HG03457 (cell line): ENCODE measurements at regions not wholly inside any gene's neighbourhood (a gene's known extent, or its start where the extent isn't known, plus 50 kb on each side); places are given as distances from the start of the nearest gene placed in this dataset.
"Not testable (repeated sequence)": the region's sequence is repeated elsewhere in the genome, so short reads cannot be mapped to it uniquely, and the experiment has no call there.

Experiments used
- ATAC-seq: cut with Tn5 transposase; IDR thresholded peaks from one replicate; pipeline ENCODE4 v1.9.1; 2021; ENCODE audit warnings: moderate number of reproducible peaks; ENCODE audit not compliant: unreplicated experiment

GRCh38 chr11:19418221-19418620 is 177.5 kb upstream of the E2F8 start:
- no peak for ATAC-seq

GRCh38 chr11:19412070-19412469 is 171.3 kb upstream of the E2F8 start:
- ATAC-seq: not testable (repeated sequence)

DNA sequence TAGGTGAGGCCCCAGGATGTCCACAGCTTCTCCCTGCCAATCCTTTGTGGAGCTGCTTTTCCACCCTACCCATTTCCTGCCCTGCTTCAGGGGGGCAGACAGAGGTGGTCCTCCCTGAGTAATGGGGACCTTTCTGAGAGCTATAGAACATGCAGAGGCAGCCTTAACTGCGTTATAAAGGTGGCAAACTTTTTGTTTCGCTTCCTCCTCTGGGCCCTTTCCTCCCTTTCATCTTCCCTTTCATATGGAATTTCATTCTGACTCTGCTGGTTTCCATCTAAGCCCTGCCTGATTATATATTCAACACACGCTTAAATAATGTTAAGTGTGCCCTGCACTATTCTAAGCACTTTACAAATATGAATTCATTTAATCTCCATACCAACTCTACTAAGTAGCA is 169.3 kb upstream of the E2F8 start:
- ATAC-seq: no peak

- ATAC-seq: no peak
These were observed 168.6 kb upstream of the E2F8 start for GRCh38 chr11:19409307-19409706.

DNA sequence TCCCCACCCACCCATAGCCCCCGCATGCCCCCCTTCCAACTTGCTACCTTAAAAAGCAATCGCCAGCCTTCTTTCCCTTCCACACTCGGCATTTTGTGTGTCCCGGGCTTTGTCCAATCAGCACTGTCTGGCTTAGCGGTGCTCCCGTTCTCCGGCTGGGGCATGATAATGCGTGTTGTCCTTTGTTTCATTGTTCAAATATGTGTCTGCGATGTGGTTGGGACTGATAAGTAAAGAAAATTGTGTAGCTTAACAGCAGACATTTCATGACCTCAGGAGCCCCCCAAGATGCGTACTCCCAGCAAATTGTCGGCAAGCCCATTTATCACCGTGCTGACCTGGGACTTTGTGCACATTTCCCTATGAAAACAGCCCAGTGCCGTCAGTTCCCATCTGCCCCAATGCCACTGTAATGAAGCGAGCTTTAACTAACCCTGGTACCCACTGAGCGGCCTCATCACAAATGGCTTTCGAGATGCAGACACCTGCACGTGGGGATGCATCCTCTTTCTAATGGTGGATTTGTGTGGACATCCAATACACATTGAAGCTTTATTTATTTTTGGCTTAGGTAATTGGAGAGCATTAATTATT is 167.0 kb upstream of the E2F8 start:
- ATAC-seq: no peak

GRCh38 chr11:19405966-19406365 is 165.2 kb upstream of the E2F8 start:
- no peak for ATAC-seq

DNA sequence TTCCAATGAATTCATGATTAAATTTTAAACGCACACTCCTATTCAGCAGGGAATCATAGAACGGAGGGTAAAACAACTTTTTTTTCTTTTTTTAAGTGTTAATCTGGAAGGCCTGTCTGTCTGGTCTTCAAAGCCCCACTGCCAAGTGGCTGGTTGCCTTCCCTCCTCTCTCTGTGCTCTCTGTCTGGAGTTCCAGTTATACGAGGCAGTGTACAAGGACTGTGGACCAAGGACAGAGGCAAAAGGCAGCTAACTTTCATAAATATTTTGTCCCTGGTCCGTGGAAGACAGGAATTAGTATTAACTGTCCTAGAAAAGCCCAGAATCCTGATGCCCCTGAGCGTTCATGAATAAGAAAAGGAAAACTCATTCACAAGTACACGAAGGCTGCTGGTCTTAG is 164.0 kb upstream of the E2F8 start:
- no peak for ATAC-seq

DNA sequence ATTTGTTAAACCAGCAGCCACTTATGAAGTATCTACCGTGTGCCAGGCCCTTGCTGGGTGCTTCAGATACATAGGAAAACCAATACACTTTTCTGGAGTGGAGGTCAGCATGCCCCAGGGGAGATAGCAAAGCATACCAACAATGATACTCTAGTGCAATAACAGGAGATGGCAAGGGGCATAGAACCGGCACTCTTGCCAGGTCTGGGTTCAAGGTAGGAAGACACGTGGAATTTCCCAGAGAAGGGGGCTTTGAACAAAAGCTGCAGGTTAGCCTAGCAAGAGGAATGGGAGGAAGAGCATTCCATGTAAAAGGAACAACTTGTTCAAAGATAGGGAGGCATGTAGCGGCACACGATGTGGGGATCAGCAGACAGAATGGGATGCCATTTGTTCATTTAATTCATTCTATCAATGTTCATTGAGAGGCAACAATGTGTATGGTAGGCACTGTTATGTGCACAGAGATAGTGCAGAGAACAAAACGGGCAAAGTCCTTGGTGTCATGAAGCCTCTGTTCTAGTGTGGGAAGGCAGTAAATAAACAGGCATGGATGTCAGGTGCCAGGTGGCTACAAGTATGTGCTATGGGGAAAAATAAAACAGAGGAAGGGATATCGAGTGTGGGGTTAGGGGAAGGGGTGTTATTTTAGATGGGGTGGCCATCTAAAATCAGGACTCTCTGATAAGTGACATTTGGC is 162.6 kb upstream of the E2F8 start:
- ATAC-seq: no peak

GRCh38 chr11:19400296-19400695 is 159.6 kb upstream of the E2F8 start:
- no peak for ATAC-seq

GRCh38 chr11:19398772-19399527 is 158.2 kb upstream of the E2F8 start:
- ATAC-seq: no peak

GRCh38 chr11:19398273-19398672 is 157.5 kb upstream of the E2F8 start:
- ATAC-seq: no peak

- no peak for ATAC-seq
These were observed 154.3 kb upstream of the E2F8 start for GRCh38 chr11:19395050-19395449.

DNA sequence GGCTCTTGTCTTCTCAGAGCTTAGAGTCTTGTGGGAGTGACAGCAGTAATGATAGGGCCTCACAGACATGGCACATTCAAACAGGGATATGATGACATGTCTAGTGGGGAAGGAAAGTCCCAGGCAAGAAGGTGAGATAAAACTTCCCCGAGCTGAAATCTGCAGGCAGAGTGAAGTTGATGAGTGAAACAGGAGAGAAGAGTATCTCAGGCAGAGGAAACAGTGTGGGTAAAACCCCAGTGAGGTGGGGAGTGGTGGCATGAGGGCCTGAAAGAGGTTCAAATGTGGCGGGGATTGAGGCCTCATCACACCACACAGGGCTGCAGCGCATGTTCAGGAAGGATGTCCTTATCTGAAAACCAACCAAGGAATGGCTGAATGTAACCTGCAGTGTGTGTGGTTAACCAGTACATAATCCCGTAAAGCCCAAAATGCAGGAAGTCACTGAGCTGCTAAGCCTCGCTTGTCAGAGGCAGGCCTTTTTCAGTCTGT is 153.8 kb upstream of the E2F8 start:
- ATAC-seq: peak; percentile 74

DNA sequence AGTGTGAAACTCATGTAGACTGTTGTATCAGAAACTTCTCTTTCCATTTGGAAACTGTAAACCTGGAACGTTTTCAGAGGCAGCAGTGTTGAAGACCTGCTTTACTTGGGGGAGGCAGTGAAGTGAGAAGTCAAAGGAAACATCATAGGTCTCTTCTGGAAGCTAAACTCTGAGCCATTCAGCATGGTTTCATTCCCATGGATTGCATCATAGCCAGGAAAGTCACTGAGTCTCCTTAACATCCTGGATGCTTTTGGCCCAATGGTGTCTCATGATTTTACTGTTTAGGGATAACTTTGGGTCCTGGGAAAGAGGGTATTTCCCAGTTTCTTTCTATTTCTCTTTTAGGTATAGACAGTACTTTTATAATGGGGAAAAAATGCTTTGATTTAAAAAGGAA is 153.2 kb upstream of the E2F8 start:
- ATAC-seq: no peak

- no peak for ATAC-seq
These were observed 152.2 kb upstream of the E2F8 start for GRCh38 chr11:19392847-19393518.

GRCh38 chr11:19392321-19392720 is 151.6 kb upstream of the E2F8 start:
- ATAC-seq: no peak

DNA sequence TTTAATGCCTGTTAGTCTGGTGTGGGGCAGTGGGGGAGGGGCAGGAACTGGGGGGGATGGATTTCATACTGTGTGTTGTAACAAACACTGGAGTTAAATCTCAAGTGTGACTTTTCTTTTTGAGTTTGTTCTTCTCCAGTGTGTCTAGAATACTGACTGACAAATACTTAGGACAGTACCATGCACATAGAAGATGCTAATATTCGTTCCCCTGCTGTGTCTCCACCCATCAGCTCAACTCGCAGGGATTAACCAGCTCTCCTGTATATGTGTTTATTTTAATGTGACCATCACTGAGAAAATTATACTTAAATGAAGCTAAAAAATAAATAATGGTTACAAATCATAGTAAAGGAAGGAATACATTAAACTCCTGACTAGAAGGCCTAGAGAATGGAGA is 150.9 kb upstream of the E2F8 start:
- no peak for ATAC-seq

- no peak for ATAC-seq
These were observed 150.3 kb upstream of the E2F8 start for GRCh38 chr11:19391026-19391425.

DNA sequence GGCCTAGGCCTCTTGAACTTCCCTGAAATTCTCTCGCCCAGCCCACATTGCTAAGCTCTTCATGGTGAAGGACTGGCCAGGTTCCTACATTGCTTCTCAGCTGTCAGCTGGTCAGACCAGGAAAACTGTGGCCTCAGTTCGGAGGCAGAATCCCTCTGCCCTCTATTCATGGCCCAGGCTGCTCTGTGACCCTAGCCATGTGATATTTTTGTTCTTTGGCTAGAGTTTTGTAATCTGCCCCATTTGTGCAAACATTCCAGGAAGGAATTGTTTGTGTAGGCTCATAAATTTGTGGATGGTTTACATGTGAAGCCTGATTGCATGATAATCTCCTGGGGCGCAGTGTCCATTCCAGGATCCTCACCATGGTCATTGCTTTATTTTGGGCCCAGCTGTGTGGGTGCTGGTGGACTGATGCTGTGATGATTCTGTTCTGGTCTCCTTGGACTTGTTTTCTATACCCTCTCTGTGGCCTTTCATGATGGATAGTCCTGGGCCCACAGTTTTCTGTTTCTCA is 149.1 kb upstream of the E2F8 start:
- ATAC-seq: no peak

DNA sequence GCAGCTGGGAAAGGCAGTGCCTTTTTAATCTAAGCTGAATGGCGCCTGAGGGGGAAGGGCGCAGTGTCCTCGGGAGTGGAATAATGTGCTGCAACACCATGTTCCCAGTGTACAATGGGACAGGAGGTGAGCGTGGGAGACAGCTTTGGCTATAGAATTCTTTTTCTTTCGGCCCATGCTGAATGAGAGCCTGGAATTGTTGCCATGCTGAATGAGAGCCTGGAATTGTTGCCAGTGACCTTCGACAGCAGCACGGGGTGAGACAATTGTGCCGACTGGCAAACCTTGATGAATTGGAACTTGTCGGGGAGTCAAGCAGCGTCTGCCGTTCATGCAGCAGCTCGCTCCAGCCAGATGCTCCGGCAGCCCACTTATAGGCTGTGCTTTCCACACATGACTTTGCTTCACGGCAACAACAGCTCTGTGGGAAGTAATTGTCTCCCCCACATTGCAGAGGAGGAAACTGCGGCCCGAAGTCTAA is 141.4 kb upstream of the E2F8 start:
- ATAC-seq: no peak

DNA sequence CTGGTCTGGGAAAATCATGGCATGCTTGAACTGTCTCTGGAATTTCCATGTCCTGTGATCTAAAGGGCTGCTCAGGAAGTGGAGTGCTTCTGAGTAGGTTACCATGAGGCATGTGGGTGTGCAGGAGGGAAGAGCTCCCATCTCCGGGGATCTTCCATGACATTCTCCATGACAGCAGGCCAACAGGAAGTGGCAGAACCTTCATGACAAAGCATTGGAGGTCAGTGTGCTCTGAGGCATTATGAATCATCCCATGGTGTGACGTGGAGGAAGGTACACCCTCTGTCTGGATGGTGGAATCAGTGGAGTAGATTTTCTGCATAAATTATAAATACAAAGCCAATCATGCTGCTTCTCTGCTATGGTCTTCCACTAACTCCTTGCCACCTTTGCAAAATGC is 139.6 kb upstream of the E2F8 start:
- no peak for ATAC-seq
